IMR-90 (cell line): ENCODE measurements at regions not wholly inside any gene's neighbourhood (a gene's known extent, or its start where the extent isn't known, plus 50 kb on each side); places are given as distances from the start of the nearest gene placed in this dataset.

Experiments
- ATAC-seq: fragments of 200-7000 bp; cut with Tn5 transposase; 2 replicates; pipeline ENCODE4 v1.9.1; 2020; ENCODE audit warnings: low read depth, mild to moderate bottlenecking, moderate library complexity
- BruUV-seq: library from RNA; stranded (reverse); fragments of 400-500 nt; replicated peaks from 2 replicates; lab custom pipeline; 2021; lab: Mats Ljungman, UMichigan
- CTCF ChIA-PET: fragments of 300-600 bp; formaldehyde crosslinking; extraction: SDS; loops from one replicate; lab custom pipeline; 2021; ENCODE audit warnings: antibody characterized with exemption; lab: Yijun Ruan, JAX
- POLR2A ChIA-PET: fragments of 300-600 bp; sonication (Branson Sonifier 250); formaldehyde crosslinking; loops from one replicate; lab custom pipeline; 2022; ENCODE audit warnings: antibody characterized with exemption; ENCODE audit not compliant: unreplicated experiment; lab: Charles Lee
- DNase-seq: peaks from one replicate; pipeline ENCODE4 v3.0.0; 2013
- H2AFZ ChIP-seq: replicated peaks from 2 replicates; pipeline ENCODE3; 2013; ENCODE audit warnings: low read length, mild to moderate bottlenecking; ENCODE audit not compliant: poor library complexity
- H2AK5ac ChIP-seq: 2 replicates; pipeline ENCODE4 v1.6.1; 2013; ENCODE audit warnings: low read depth, low read length, inconsistent platforms
- H2AK9ac ChIP-seq: replicated peaks from 2 replicates; pipeline ENCODE3; 2013; ENCODE audit warnings: mild to moderate bottlenecking, low read depth, low read length, moderate library complexity; ENCODE audit not compliant: poor library complexity
- H2BK120ac ChIP-seq: 2 replicates; pipeline ENCODE4 v1.6.1; 2013; ENCODE audit warnings: low read depth, low read length, inconsistent platforms
- H2BK15ac ChIP-seq: 3 replicates; pipeline ENCODE4 v1.6.1; 2013; ENCODE audit warnings: low read depth, low read length, inconsistent platforms
- H2BK20ac ChIP-seq: 2 replicates; pipeline ENCODE4 v1.6.1; 2013; ENCODE audit warnings: low read depth, mild to moderate bottlenecking, inconsistent platforms, low read length, moderate library complexity
- H2BK5ac ChIP-seq: 2 replicates; pipeline ENCODE4 v1.6.1; 2013; ENCODE audit warnings: mild to moderate bottlenecking, low read depth, low read length, inconsistent platforms; ENCODE audit not compliant: poor library complexity, severe bottlenecking
- H3K14ac ChIP-seq: replicated peaks from 2 replicates; pipeline ENCODE4 v1.6.1; 2013; ENCODE audit warnings: low read depth, low read length, inconsistent platforms
- H3K18ac ChIP-seq: 2 replicates; pipeline ENCODE4 v1.6.1; 2013; ENCODE audit warnings: low read depth, low read length, control low read depth
- H3K23ac ChIP-seq: 2 replicates; pipeline ENCODE4 v1.6.1; 2013; ENCODE audit warnings: low read depth, low read length, inconsistent platforms
- H3K27ac ChIP-seq: 2 replicates; pipeline ENCODE4 v1.5.1; 2013; ENCODE audit warnings: mild to moderate bottlenecking, control low read depth, low read length; ENCODE audit not compliant: insufficient read depth
- H3K27me3 ChIP-seq: 2 replicates; pipeline ENCODE4 v1.6.1; 2013; ENCODE audit warnings: low read length; ENCODE audit not compliant: control insufficient read depth, insufficient read depth
- H3K36me3 ChIP-seq: 2 replicates; pipeline ENCODE4 v1.6.1; 2013; ENCODE audit warnings: low read length, mixed read lengths; ENCODE audit not compliant: control insufficient read depth, insufficient read depth
- H3K4ac ChIP-seq: 2 replicates; pipeline ENCODE4 v1.6.1; 2013; ENCODE audit warnings: low read depth, low read length, inconsistent platforms
- H3K4me1 ChIP-seq: 2 replicates; pipeline ENCODE4 v1.6.1; 2013; ENCODE audit warnings: low read length, mixed read lengths; ENCODE audit not compliant: control insufficient read depth, insufficient read depth
- H3K4me2 ChIP-seq: 2 replicates; pipeline ENCODE4 v1.6.1; 2013; ENCODE audit warnings: low read depth, mild to moderate bottlenecking, control low read depth, low read length, moderate library complexity
- H3K4me3 ChIP-seq: 2 replicates; pipeline ENCODE4 v1.5.1; 2013; ENCODE audit warnings: low read depth, mild to moderate bottlenecking, control low read depth, low read length, moderate library complexity; ENCODE audit not compliant: insufficient read depth
- H3K56ac ChIP-seq: 2 replicates; pipeline ENCODE4 v1.6.1; 2013; ENCODE audit warnings: low read length, inconsistent platforms; ENCODE audit not compliant: insufficient read depth; ENCODE audit errors: extremely low read depth
- H3K79me1 ChIP-seq, 2 experiments: 2 replicates each; pipeline ENCODE4 v1.6.1; 2013; ENCODE audit warnings: low read length in 2 of 2, inconsistent platforms in 1 of 2, low read depth in 1 of 2
- H3K9ac ChIP-seq: 2 replicates; pipeline ENCODE4 v1.6.1; 2013; ENCODE audit warnings: low read depth, low read length, control low read depth
- H3K9me1 ChIP-seq: 2 replicates; pipeline ENCODE4 v1.6.1; 2013; ENCODE audit warnings: low read length, inconsistent platforms; ENCODE audit not compliant: insufficient read depth
- H3K9me3 ChIP-seq: 2 replicates; pipeline ENCODE4 v1.6.1; 2013; ENCODE audit warnings: low read length; ENCODE audit not compliant: control insufficient read depth, insufficient read depth
- H4K20me1 ChIP-seq: 2 replicates; pipeline ENCODE4 v1.6.1; 2013; ENCODE audit warnings: low read length, inconsistent platforms; ENCODE audit not compliant: insufficient read depth
- H4K5ac ChIP-seq: 2 replicates; pipeline ENCODE4 v1.6.1; 2013; ENCODE audit warnings: mild to moderate bottlenecking, low read depth, low read length, control low read depth
- H4K8ac ChIP-seq, 2 experiments: 2 replicates each; pipeline ENCODE4 v1.6.1; 2013; ENCODE audit warnings: low read depth in 2 of 2, low read length in 2 of 2, control low read depth in 1 of 2, inconsistent platforms in 1 of 2
- H4K91ac ChIP-seq: 2 replicates; pipeline ENCODE4 v1.6.1; 2013; ENCODE audit warnings: low read depth, low read length, inconsistent platforms; ENCODE audit not compliant: insufficient read depth
- ELK1 ChIP-seq: fragments of 150-350 bp; IDR thresholded peaks from 2 replicates; pipeline ENCODE4 v1.6.1; 2016; ENCODE audit warnings: low read depth, mild to moderate bottlenecking, low read length, moderate library complexity, borderline replicate concordance
- WGBS, 2 experiments: methylation state at CpG; one replicate each; pipeline versions ENCODE4 v1.1.5 to v1.1.7; 2013; ENCODE audit warnings: missing lambda C conversion rate in 2 of 2; ENCODE audit not compliant: insufficient read length in 1 of 2; ENCODE audit errors: extremely low coverage in 2 of 2; 5-methylcytosine and 5-hydroxymethylcytosine counted together
- dilution Hi-C: fragments of 300-500 bp; cut with HindIII; formaldehyde crosslinking; loops from one replicate; pipeline ENCODE4 v1.14.3; 2018; ENCODE audit warnings: low sequenced_read_pairs; ENCODE audit not compliant: unreplicated experiment
- in situ Hi-C: fragments of 300-500 bp; cut with MboI; formaldehyde crosslinking; loops from 3 replicates; pipeline ENCODE4 v1.14.3; 2019; ENCODE audit warnings: low sequenced_read_pairs, inconsistent platforms, mixed read lengths
- intact Hi-C: fragments of 100-400 bp; cut with micrococcal nuclease; formaldehyde crosslinking; loops from 2 replicates; pipeline ENCODE4 v1.10.0; 2022

- Histone ChIP-seq H3K4me3 (no peak overlapping the region), H3K36me3 (no peaks in the 10 kb centered on the region), H2AFZ (no peak overlapping the region), H3K14ac (no peak overlapping the region), H3K9me3 (no peaks in the 10 kb centered on the region), H3K9ac (no peak overlapping the region), H3K4me1 (peaks cover 13% of the 10 kb centered on the region), H3K27me3 (no peaks in the 10 kb centered on the region), H2AK9ac (no peak overlapping the region), H3K23ac (no peak overlapping the region), H3K56ac (no peak overlapping the region), H2BK5ac (no peak overlapping the region), H3K4ac (no peak overlapping the region), H4K5ac (no peak overlapping the region), H4K91ac (no peak overlapping the region), H4K20me1 (no peaks in the 10 kb centered on the region), H3K4me2 (no peak overlapping the region), H3K18ac (no peak overlapping the region), H3K79me1 (no peaks in the 10 kb centered on the region), H2BK20ac (no peak overlapping the region), H2BK120ac (no peak overlapping the region), H2AK5ac (no peak overlapping the region), H3K27ac (no peak overlapping the region), H3K9me1 (peaks cover 2% of the 10 kb centered on the region; the same call in 1 of the 2 replicates), H2BK15ac (no peak overlapping the region), H4K8ac (no peak overlapping the region)
- in situ Hi-C loops (no loop called here), intact Hi-C loops (no loop called here), dilution Hi-C loops (no loop called here)
- no peak for DNase-seq
- ATAC-seq: no peak
- no TSS peak for BruUV-seq
- WGBS, 2 experiments: no CpG with 5 or more reads among the region's 2 CpGs
- ChIA-PET CTCF (interaction anchor here (0.7 kb wide), 1 partner anchor 1553 kb away, joined by 5 read pairs; no protein-coding TSS in a partner anchor), POLR2A (interaction anchor here (0.6 kb wide), 1 partner anchor 170 kb away, joined by 3 read pairs; no protein-coding TSS in a partner anchor)
- TF ChIP-seq ELK1: no peak
These were observed 159.1 kb upstream of the ZNF608 start for GRCh38 chr5:124905256-124906130.
